ENCODE measurements at regions not wholly inside any gene's neighbourhood (a gene's known extent, or its start where the extent isn't known, plus 50 kb on each side); places are given as distances from the start of the nearest gene placed in this dataset.

DNA sequence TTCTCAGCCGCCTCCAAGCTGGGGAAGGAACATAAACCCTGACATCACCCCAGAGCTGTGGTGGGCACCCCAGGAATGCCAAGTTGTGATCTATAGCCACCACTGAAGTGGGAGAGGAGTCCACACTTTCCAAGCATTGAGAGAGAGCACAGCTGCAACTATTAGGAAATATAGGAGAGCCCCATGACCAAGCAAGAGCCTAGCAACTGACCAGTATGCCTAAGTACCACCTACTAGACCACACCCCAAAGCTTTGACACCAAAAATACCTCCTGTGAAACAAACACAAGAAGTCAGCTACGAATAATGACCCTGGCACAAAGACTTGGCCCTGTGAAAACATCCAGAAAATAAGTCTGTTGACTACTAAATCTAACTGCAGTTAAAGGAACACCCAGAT lies 804.1 kb upstream of the IGFBP3 start:
- no peak for TF ChIP-seq POLR2AphosphoS5 (IDR thresholded peaks at IDR 0.05; ENCODE audit: low read depth, low read length)
- no peak for TF ChIP-seq SIN3A (IDR thresholded peaks at IDR 0.05; ENCODE audit: borderline replicate concordance, insufficient read depth, low read length)
